GM12878 (cell line): ENCODE measurements at regions not wholly inside any gene's neighbourhood (a gene's known extent, or its start where the extent isn't known, plus 50 kb on each side); places are given as distances from the start of the nearest gene placed in this dataset.

Experiments used
- ATAC-seq: fragments of 200-7000 bp; cut with Tn5 transposase; 3 replicates; pipeline ENCODE4 v1.9.1; 2020; ENCODE audit warnings: mild to moderate bottlenecking, moderate library complexity
- BruUV-seq: library from RNA; stranded (reverse); fragments of 400-500 nt; replicated peaks from 2 replicates; lab custom pipeline; 2021; lab: Mats Ljungman, UMichigan
- CTCF ChIA-PET: fragments of 300-600 bp; sonication (Branson Sonifier 250); formaldehyde crosslinking; extraction: SDS; loops from one replicate; lab custom pipeline; 2021; ENCODE audit warnings: inconsistent platforms; lab: Yijun Ruan, JAX
- POLR2A ChIA-PET: fragments of 350-600 bp; formaldehyde crosslinking; extraction: SDS; loops from one replicate; lab custom pipeline; 2021; ENCODE audit warnings: inconsistent platforms; lab: Charles Lee
- RAD21 ChIA-PET: fragments of 300-600 bp; sonication (Branson Sonifier 250); formaldehyde crosslinking; loops from one replicate; lab custom pipeline; 2023; ENCODE audit warnings: antibody characterized with exemption; ENCODE audit not compliant: unreplicated experiment; lab: Charles Lee
- SMC1A ChIA-PET: fragments of 300-600 bp; sonication (Branson Sonifier 250); formaldehyde crosslinking; loops from one replicate; lab custom pipeline; 2023; ENCODE audit not compliant: unreplicated experiment, uncharacterized antibody; lab: Charles Lee
- DNase-seq: peaks from one replicate; pipeline ENCODE4 v3.0.0-alpha.2; 2011; ENCODE audit warnings: low read depth, low spot score
- FAIRE-seq: peaks from 3 replicates; lab custom pipeline; 2011; peaks lifted over from hg19 to GRCh38; lab: Jason Lieb, UNC
- H2AFZ ChIP-seq: 2 replicates; pipeline ENCODE4 v1.6.0; 2011; ENCODE audit warnings: low read depth, low read length, control low read depth; ENCODE audit not compliant: control insufficient read depth
- H3K27ac ChIP-seq: 2 replicates; pipeline ENCODE4 v1.5.1; 2011; ENCODE audit warnings: control low read depth; ENCODE audit not compliant: control insufficient read depth, insufficient read depth
- H3K27me3 ChIP-seq, 2 experiments: replicated peaks in 1 of 2; 2 replicates each; pipeline versions ENCODE4 v1.6.0 to v1.6.1; 2011; ENCODE audit warnings: low read length in 1 of 2; ENCODE audit not compliant: control insufficient read depth in 2 of 2, insufficient read depth in 2 of 2
- H3K36me3 ChIP-seq, 2 experiments: 2 replicates each; pipeline ENCODE4 v1.5.1; 2011; ENCODE audit warnings: low read length in 1 of 2; ENCODE audit not compliant: control insufficient read depth in 2 of 2, insufficient read depth in 2 of 2
- H3K4me1 ChIP-seq: 2 replicates; pipeline ENCODE4 v1.6.1; 2011; ENCODE audit warnings: mild to moderate bottlenecking, low read length, moderate library complexity, mixed read lengths; ENCODE audit not compliant: control insufficient read depth, insufficient read depth
- H3K4me2 ChIP-seq: 2 replicates; pipeline ENCODE4 v1.6.0; 2011; ENCODE audit warnings: control low read depth; ENCODE audit not compliant: control insufficient read depth, insufficient read depth
- H3K4me3 ChIP-seq: fragments of 200-600 bp; sonication (generic); 2 replicates; pipeline ENCODE4 v1.5.1; 2016
- H3K79me2 ChIP-seq: 2 replicates; pipeline ENCODE4 v1.6.0; 2011; ENCODE audit warnings: low read length; ENCODE audit not compliant: control insufficient read depth, insufficient read depth
- H3K9ac ChIP-seq: 2 replicates; pipeline ENCODE4 v1.8.0; 2011; ENCODE audit warnings: low read length, control low read depth, mixed read lengths; ENCODE audit not compliant: control insufficient read depth, insufficient read depth
- H3K9me3 ChIP-seq: replicated peaks from 3 replicates; pipeline ENCODE4 v1.5.1; 2011; ENCODE audit warnings: mild to moderate bottlenecking, low read length; ENCODE audit not compliant: control insufficient read depth, insufficient read depth
- H4K20me1 ChIP-seq: 2 replicates; pipeline ENCODE4 v1.6.0; 2011; ENCODE audit not compliant: control insufficient read depth, insufficient read depth
- ATF2 ChIP-seq: IDR thresholded peaks from 2 replicates; pipeline ENCODE4 v1.6.1; 2012; ENCODE audit warnings: low read length, inconsistent platforms
- CHD4 ChIP-seq: fragments of 200-600 bp; sonication (generic); IDR thresholded peaks from 2 replicates; pipeline ENCODE4 v1.6.1; 2016; ENCODE audit warnings: mild to moderate bottlenecking
- FOS ChIP-seq: IDR thresholded peaks from 3 replicates; pipeline ENCODE4 v1.6.1; 2011; ENCODE audit warnings: borderline replicate concordance; ENCODE audit not compliant: insufficient read length; ENCODE audit errors: extremely low read depth
- IKZF1 ChIP-seq: fragments of 450-650 bp; conservative IDR thresholded peaks from 2 replicates; pipeline ENCODE4 v1.6.1; 2017; ENCODE audit warnings: antibody characterized with exemption, mild to moderate bottlenecking
- KDM1A ChIP-seq: fragments of 200-600 bp; sonication (generic); IDR thresholded peaks from 2 replicates; pipeline ENCODE4 v1.6.1; 2016; ENCODE audit warnings: borderline replicate concordance
- MTA2 ChIP-seq: fragments of 450-650 bp; IDR thresholded peaks from 2 replicates; pipeline ENCODE4 v1.6.1; 2016; ENCODE audit warnings: low read depth, mild to moderate bottlenecking, moderate library complexity
- NFIC ChIP-seq: IDR thresholded peaks from 2 replicates; pipeline ENCODE4 v1.6.1; 2012; ENCODE audit warnings: low read depth, mild to moderate bottlenecking, inconsistent platforms, low read length, moderate library complexity
- NR2F1 ChIP-seq: fragments of 450-650 bp; conservative IDR thresholded peaks from 2 replicates; pipeline ENCODE4 v1.6.1; 2017; ENCODE audit warnings: mild to moderate bottlenecking
- NRF1 ChIP-seq: conservative IDR thresholded peaks from 2 replicates; pipeline ENCODE4 v1.6.1; 2011; ENCODE audit warnings: mild to moderate bottlenecking, low read depth, low read length, improper control_type of control experiment
- POU2F2 ChIP-seq: IDR thresholded peaks from 3 replicates; pipeline ENCODE4 v1.6.1; 2011; ENCODE audit warnings: low read depth, mild to moderate bottlenecking, low read length, borderline replicate concordance
- RAD21 ChIP-seq: IDR thresholded peaks from 2 replicates; pipeline ENCODE4 v1.6.1; 2011; ENCODE audit warnings: mild to moderate bottlenecking, low read depth, low read length, moderate library complexity; ENCODE audit not compliant: insufficient read depth
- SUPT20H ChIP-seq: IDR thresholded peaks from 2 replicates; pipeline ENCODE4 v1.6.1; 2011; ENCODE audit warnings: low read depth, mild to moderate bottlenecking, low read length, moderate library complexity, borderline replicate concordance; ENCODE audit not compliant: control insufficient read depth
- TCF12 ChIP-seq: IDR thresholded peaks from 2 replicates; pipeline ENCODE4 v1.6.1; 2011; ENCODE audit warnings: low read depth, mild to moderate bottlenecking, low read length
- TCF3 ChIP-seq: IDR thresholded peaks from 2 replicates; pipeline ENCODE4 v1.6.1; 2012; ENCODE audit warnings: low read depth, mild to moderate bottlenecking, low read length, borderline replicate concordance; ENCODE audit not compliant: insufficient read depth
- USF1 ChIP-seq: IDR thresholded peaks from 2 replicates; pipeline ENCODE4 v1.6.1; 2011; ENCODE audit warnings: borderline replicate concordance, low read depth, mild to moderate bottlenecking, moderate library complexity, mixed read lengths, low read length; ENCODE audit not compliant: insufficient read depth; ENCODE audit errors: extremely low read length
- YBX1 ChIP-seq: fragments of 450-650 bp; IDR thresholded peaks from 2 replicates; pipeline ENCODE4 v1.6.1; 2016; ENCODE audit warnings: antibody characterized with exemption
- WGBS: methylation state at CpG from one replicate; pipeline ENCODE4 v1.1.6; 2016; ENCODE audit warnings: low lambda C conversion rate; ENCODE audit not compliant: insufficient replicate concordance, insufficient coverage; ENCODE audit errors: missing lambda C conversion rate; 5-methylcytosine and 5-hydroxymethylcytosine counted together
- in situ Hi-C: fragments of 300-500 bp; cut with MboI; formaldehyde crosslinking; loops from 9 replicates; pipeline ENCODE4 v1.14.3; 2018; ENCODE audit warnings: mixed read lengths
- intact Hi-C: fragments of 100-400 bp; cut with micrococcal nuclease; formaldehyde crosslinking; loops from one replicate; pipeline ENCODE4 v1.14.2; 2022; ENCODE audit not compliant: unreplicated experiment

- FAIRE-seq (no peak), DNase-seq (no peak), ATAC-seq (no peak)
- Histone ChIP-seq H3K9me3 (no peaks in the 10 kb centered on the region), H3K27me3 (no peaks in the 10 kb centered on the region), H3K36me3 (no peaks in the 10 kb centered on the region), H4K20me1 (no peaks in the 10 kb centered on the region), H3K79me2 (no peaks in the 10 kb centered on the region), H3K4me2 (no peak overlapping the region), H3K27ac (no peak overlapping the region), H3K4me3 (no peak overlapping the region), H3K9ac (no peak overlapping the region), H3K4me1 (no peaks in the 10 kb centered on the region), H2AFZ (no peak overlapping the region)
- in situ Hi-C loops (no loop called here), intact Hi-C loops (no loop called here)
- ChIA-PET POLR2A (no interaction called here), RAD21 (no interaction called here), SMC1A (no interaction called here), CTCF (no interaction called here)
- no TSS peak for BruUV-seq
- 31% methylated on average over 3 of the region's 3 CpGs for WGBS
- TF ChIP-seq NFIC (no peak), YBX1 (no peak), FOS (no peak), NRF1 (no peak), RAD21 (no peak), CHD4 (no peak)
Measured at GRCh38 chr5:33277061-33277650, 163.6 kb upstream of the TARS1 start.

GRCh38 chr5:33281431-33281843, 159.3 kb upstream of the TARS1 start:
- CTCF ChIA-PET: interaction anchor here (1.7 kb wide), 1 partner anchor 19 kb away, joined by 4 read pairs; no protein-coding TSS in a partner anchor
- Histone ChIP-seq H2AFZ (no peak overlapping the region), H3K79me2 (no peaks in the 10 kb centered on the region), H3K27ac (no peak overlapping the region), H3K4me2 (no peak overlapping the region), H3K9me3 (no peaks in the 10 kb centered on the region), H3K27me3 (no peaks in the 10 kb centered on the region; a peak in 1 of 4 replicates), H3K36me3 (no peaks in the 10 kb centered on the region), H3K4me3 (no peak overlapping the region), H3K4me1 (no peaks in the 10 kb centered on the region), H4K20me1 (no peaks in the 10 kb centered on the region), H3K9ac (no peak overlapping the region)
- POLR2A ChIA-PET: no interaction called here
- 19% methylated on average over 5 of the region's 5 CpGs for whole genome bisulfite sequencing
- RAD21 ChIA-PET: no interaction called here
- in situ Hi-C loops (no loop called here), intact Hi-C loops (no loop called here)
- FAIRE-seq (no peak), DNase-seq (no peak), ATAC-seq (no peak)
- SMC1A ChIA-PET: no interaction called here
- BruUV-seq: no TSS peak
- no peak for TF ChIP-seq MTA2
- TF ChIP-seq KDM1A: no peak
- no peak for TF ChIP-seq TCF3
- TF ChIP-seq IKZF1: no peak
- no peak for TF ChIP-seq CHD4
- TF ChIP-seq POU2F2: no peak
- no peak for TF ChIP-seq SUPT20H
- TF ChIP-seq NR2F1: no peak
- TF ChIP-seq TCF12: no peak
- TF ChIP-seq ATF2: no peak
- TF ChIP-seq USF1: no peak
- no peak for TF ChIP-seq NRF1
